ENCODE measurements at regions not wholly inside any gene's neighbourhood (a gene's known extent, or its start where the extent isn't known, plus 50 kb on each side); places are given as distances from the start of the nearest gene placed in this dataset.

GRCh38 chr5:118098716-118099115 is 889.6 kb downstream of the DTWD2 start:
- Histone ChIP-seq H3K9ac (ENCODE audit: extremely low read depth, insufficient read length, low read length) (no peak overlapping the region), H2BK20ac (ENCODE audit: low read depth, low read length, poor library complexity, severe bottlenecking) (no peak overlapping the region), H3K4ac (ENCODE audit: low read depth, low read length) (no peak overlapping the region), H3K14ac (ENCODE audit: insufficient read depth, low read length) (no peak overlapping the region), H4K5ac (ENCODE audit: insufficient read length, low read depth, low read length) (no peak overlapping the region), H3K79me2 (ENCODE audit: insufficient read depth, low read length) (no peaks in the 10 kb centered on the region), H3K27ac (ENCODE audit: insufficient read length, low read depth, low read length) (no peak overlapping the region), H3T11ph (ENCODE audit: low read length) (no peak overlapping the region), H4K20me1 (ENCODE audit: control insufficient read depth, insufficient read depth, insufficient read length) (no peaks in the 10 kb centered on the region), H4K91ac (ENCODE audit: insufficient read length, low read depth, low read length) (no peak overlapping the region), H2BK5ac (ENCODE audit: insufficient read length, low read length) (no peak overlapping the region), H3K4me2 (ENCODE audit: insufficient read depth, insufficient read length, low read length) (no peak overlapping the region), H3K18ac (ENCODE audit: insufficient read length, low read depth, low read length) (no peak overlapping the region), H2AFZ (ENCODE audit: low read length) (no peak overlapping the region), H3K27me3 (ENCODE audit: insufficient read depth, low read length) (no peaks in the 10 kb centered on the region), H3K9me3 (ENCODE audit: control insufficient read depth, low read depth, low read length) (no peaks in the 10 kb centered on the region), H3K79me1 (ENCODE audit: insufficient read depth, low read depth, low read length, poor library complexity, severe bottlenecking) (no peaks in the 10 kb centered on the region), H2BK120ac (ENCODE audit: low read depth, low read length, poor library complexity, severe bottlenecking) (no peak overlapping the region), H2AK5ac (ENCODE audit: insufficient read length, low read length) (no peak overlapping the region), H3K4me1 (ENCODE audit: insufficient read depth, low read length) (no peaks in the 10 kb centered on the region), H2BK15ac (ENCODE audit: low read depth, low read length) (no peak overlapping the region), H3K23ac (ENCODE audit: insufficient read length, low read depth, low read length) (no peak overlapping the region), H3K23me2 (ENCODE audit: insufficient read length, low read depth, low read length, poor library complexity, severe bottlenecking) (no peaks in the 10 kb centered on the region), H4K8ac (replicated peaks; ENCODE audit: insufficient read length, low read depth, low read length) (no peak overlapping the region), H2BK12ac (ENCODE audit: insufficient read length, low read depth, low read length) (no peak overlapping the region), H3K56ac (ENCODE audit: insufficient read length, low read depth, low read length) (no peak overlapping the region)
- H3K36me3 Mint-ChIP-seq (ENCODE audit: insufficient read depth in 1 of 3, low read depth in 3 of 3): no peaks in the 10 kb centered on the region
- H3K27me3 Mint-ChIP-seq (ENCODE audit: low read depth): peaks cover 11% of the 10 kb centered on the region
- no peak for DNase-seq
- no peak for TF ChIP-seq CTCF (conservative IDR thresholded peaks at IDR 0.05)
- WGBS (ENCODE audit: extremely low coverage, insufficient read length, low lambda C conversion rate): no CpG with 5 or more reads among the region's 1 CpG
- no peak overlapping the region; a peak in 1 of 7 replicates for H3K27ac Mint-ChIP-seq
- H3K4me1 Mint-ChIP-seq: no peaks in the 10 kb centered on the region
- no peak overlapping the region for H3K4me3 Mint-ChIP-seq
- H3K9me3 Mint-ChIP-seq: no peaks in the 10 kb centered on the region
